Keratinocyte (primary cell): ENCODE measurements at regions not wholly inside any gene's neighbourhood (a gene's known extent, or its start where the extent isn't known, plus 50 kb on each side); places are given as distances from the start of the nearest gene placed in this dataset.

Source experiments
- DNase-seq: peaks from one replicate; pipeline ENCODE4 v3.0.0-alpha.2; 2011; ENCODE audit warnings: low read depth, missing footprints, low spot score
- FAIRE-seq: peaks from 2 replicates; lab custom pipeline; 2011; peaks lifted over from hg19 to GRCh38; lab: Jason Lieb, UNC
- H2AFZ ChIP-seq: 2 replicates; pipeline ENCODE4 v1.6.0; 2012; ENCODE audit warnings: low read length, control low read depth, inconsistent platforms; ENCODE audit not compliant: control insufficient read depth
- H3K27ac ChIP-seq: 2 replicates; pipeline ENCODE4 v1.5.1; 2011; ENCODE audit warnings: low read length; ENCODE audit not compliant: control insufficient read depth, insufficient read depth
- H3K27me3 ChIP-seq: 3 replicates; pipeline ENCODE4 v1.6.0; 2011; ENCODE audit warnings: low read length; ENCODE audit not compliant: control insufficient read depth, insufficient read depth; ENCODE audit errors: extremely low read depth
- H3K36me3 ChIP-seq, 2 experiments: 2 replicates in 1 of 2; 3 replicates in 1 of 2; pipeline ENCODE4 v1.5.1; 2011; ENCODE audit warnings: low read length in 2 of 2, mild to moderate bottlenecking in 1 of 2; ENCODE audit not compliant: control insufficient read depth in 2 of 2, insufficient read depth in 2 of 2; ENCODE audit errors: extremely low read depth in 1 of 2
- H3K4me1 ChIP-seq: 3 replicates; pipeline ENCODE4 v1.5.1; 2011; ENCODE audit warnings: low read length; ENCODE audit not compliant: control insufficient read depth, insufficient read depth; ENCODE audit errors: extremely low read depth
- H3K4me2 ChIP-seq: 3 replicates; pipeline ENCODE4 v1.6.0; 2011; ENCODE audit warnings: low read depth, low read length; ENCODE audit not compliant: control insufficient read depth, insufficient read depth; ENCODE audit errors: extremely low read depth
- H3K4me3 ChIP-seq, 3 experiments: fragments of 200-600 bp in 1 of 3; sonication (generic) in 1 of 3; 2 replicates in 2 of 3; 3 replicates in 1 of 3; pipeline ENCODE4 v1.5.1; 2011 to 2016; ENCODE audit warnings: low read length in 3 of 3, mild to moderate bottlenecking in 3 of 3, control low read depth in 2 of 3, inconsistent platforms in 1 of 3, low read depth in 1 of 3, mixed read lengths in 1 of 3, mixed run types in 1 of 3, moderate library complexity in 1 of 3; ENCODE audit not compliant: control insufficient read depth in 2 of 3, insufficient read depth in 2 of 3; ENCODE audit errors: extremely low read depth in 1 of 3
- H3K79me2 ChIP-seq: 2 replicates; pipeline ENCODE4 v1.6.0; 2012; ENCODE audit warnings: low read length; ENCODE audit not compliant: control insufficient read depth, insufficient read depth
- H3K9ac ChIP-seq: 3 replicates; pipeline ENCODE4 v1.6.0; 2011; ENCODE audit warnings: low read length; ENCODE audit not compliant: control insufficient read depth, insufficient read depth; ENCODE audit errors: extremely low read depth
- H3K9me1 ChIP-seq: 3 replicates; pipeline ENCODE4 v1.6.0; 2011; ENCODE audit warnings: low read length; ENCODE audit not compliant: control insufficient read depth, insufficient read depth; ENCODE audit errors: extremely low read depth
- H3K9me3 ChIP-seq: 2 replicates; pipeline ENCODE4 v1.5.1; 2012; ENCODE audit warnings: low read depth, low read length; ENCODE audit not compliant: control insufficient read depth
- H4K20me1 ChIP-seq: 3 replicates; pipeline ENCODE4 v1.6.0; 2011; ENCODE audit warnings: low read length; ENCODE audit not compliant: control insufficient read depth, insufficient read depth; ENCODE audit errors: extremely low read depth
- EZH2 ChIP-seq: IDR thresholded peaks from one replicate; pipeline ENCODE4 v1.6.1; 2012; ENCODE audit warnings: inconsistent platforms, mild to moderate bottlenecking, low read length, moderate library complexity
- dilution Hi-C: fragments of 300-500 bp; cut with MboI; formaldehyde crosslinking; loops from one replicate; pipeline ENCODE4 v1.7.0; 2020; ENCODE audit warnings: low sequenced_read_pairs; ENCODE audit not compliant: extremely low pct_ligation_motif_present
- TF ChIP-seq, protein P1 (sequence below), 3 experiments: IDR thresholded peaks in 1 of 3; conservative IDR thresholded peaks in 1 of 3; optimal IDR thresholded peaks in 1 of 3; 2 replicates in 2 of 3; 3 replicates in 1 of 3; pipeline versions ENCODE3 to v1.5.1; 2011; ENCODE audit warnings: low read length in 3 of 3, mild to moderate bottlenecking in 3 of 3, moderate library complexity in 2 of 3, control low read depth in 1 of 3, inconsistent platforms in 1 of 3; ENCODE audit not compliant: insufficient read depth in 2 of 3; ENCODE audit errors: extremely low read depth in 1 of 3

DNA sequence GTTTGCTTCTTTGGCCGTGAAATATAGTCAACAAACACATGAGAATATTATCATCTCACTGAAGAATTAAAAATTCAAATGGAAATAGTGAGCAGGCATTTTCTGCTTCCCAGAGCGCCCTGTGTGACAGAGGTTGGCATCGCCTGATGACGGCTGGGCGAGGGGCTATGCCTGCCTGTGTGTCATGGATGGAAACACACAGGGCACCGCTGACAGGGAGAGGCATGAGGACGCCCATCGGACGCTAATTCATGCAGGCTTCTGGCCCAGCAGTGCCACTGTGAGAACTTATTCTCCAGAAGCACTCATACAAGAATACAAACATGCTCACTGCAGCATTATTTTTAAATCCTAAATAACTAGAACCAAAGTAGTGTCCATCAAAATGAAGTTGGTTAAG lies 61.4 kb upstream of the OTOS start:
- no peak for TF ChIP-seq EZH2
- TF ChIP-seq, protein P1, sequence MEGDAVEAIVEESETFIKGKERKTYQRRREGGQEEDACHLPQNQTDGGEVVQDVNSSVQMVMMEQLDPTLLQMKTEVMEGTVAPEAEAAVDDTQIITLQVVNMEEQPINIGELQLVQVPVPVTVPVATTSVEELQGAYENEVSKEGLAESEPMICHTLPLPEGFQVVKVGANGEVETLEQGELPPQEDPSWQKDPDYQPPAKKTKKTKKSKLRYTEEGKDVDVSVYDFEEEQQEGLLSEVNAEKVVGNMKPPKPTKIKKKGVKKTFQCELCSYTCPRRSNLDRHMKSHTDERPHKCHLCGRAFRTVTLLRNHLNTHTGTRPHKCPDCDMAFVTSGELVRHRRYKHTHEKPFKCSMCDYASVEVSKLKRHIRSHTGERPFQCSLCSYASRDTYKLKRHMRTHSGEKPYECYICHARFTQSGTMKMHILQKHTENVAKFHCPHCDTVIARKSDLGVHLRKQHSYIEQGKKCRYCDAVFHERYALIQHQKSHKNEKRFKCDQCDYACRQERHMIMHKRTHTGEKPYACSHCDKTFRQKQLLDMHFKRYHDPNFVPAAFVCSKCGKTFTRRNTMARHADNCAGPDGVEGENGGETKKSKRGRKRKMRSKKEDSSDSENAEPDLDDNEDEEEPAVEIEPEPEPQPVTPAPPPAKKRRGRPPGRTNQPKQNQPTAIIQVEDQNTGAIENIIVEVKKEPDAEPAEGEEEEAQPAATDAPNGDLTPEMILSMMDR (optimal IDR thresholded peaks at IDR 0.05 in 1 of 3, IDR thresholded peaks at IDR 0.05 in 1 of 3, conservative IDR thresholded peaks at IDR 0.05 in 1 of 3; ENCODE audit: extremely low read depth in 1 of 3, insufficient read depth in 2 of 3, low read length in 3 of 3), result no peak
- DNase-seq (no peak), FAIRE-seq (no peak)
- H3K9me1 ChIP-seq, result no peaks in the 10 kb centered on the region
- no peaks in the 10 kb centered on the region for H3K79me2 ChIP-seq
- H3K4me2 ChIP-seq, result no peak overlapping the region
- H3K27me3 ChIP-seq, result peaks cover 60% of the 10 kb centered on the region
- no peak overlapping the region for H2AFZ ChIP-seq
- H3K9me3 ChIP-seq, result peaks cover 2% of the 10 kb centered on the region
- no peak overlapping the region for H3K9ac ChIP-seq
- peaks cover 13% of the 10 kb centered on the region for H3K4me1 ChIP-seq
- H3K36me3 ChIP-seq, result no peaks in the 10 kb centered on the region
- no peak overlapping the region for H3K27ac ChIP-seq
- H3K4me3 ChIP-seq, result no peak overlapping the region
- no peaks in the 10 kb centered on the region for H4K20me1 ChIP-seq
- dilution Hi-C loops, result no loop called here

DNA sequence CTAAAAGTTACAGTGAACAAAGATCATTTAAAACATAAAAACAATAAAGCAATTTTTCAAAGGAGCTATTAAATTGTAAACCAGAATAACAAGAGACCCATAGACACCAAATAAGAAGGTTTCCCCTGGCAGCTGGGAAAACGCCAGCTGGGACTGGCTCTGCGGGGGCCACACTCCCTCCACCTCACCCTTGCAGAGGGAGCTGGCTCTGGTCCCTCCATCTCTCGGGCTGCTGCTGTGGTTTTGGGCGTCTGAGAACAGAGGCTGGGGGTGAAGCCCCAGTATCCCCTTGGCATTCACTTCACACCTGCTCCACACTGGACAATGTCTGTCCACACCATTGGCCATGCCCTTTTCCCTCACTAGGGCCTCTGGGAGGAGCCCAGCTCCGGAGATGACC lies 62.1 kb upstream of the OTOS start:
- Histone ChIP-seq H3K4me1 (peaks cover 13% of the 10 kb centered on the region), H3K4me3 (no peak overlapping the region), H3K79me2 (no peaks in the 10 kb centered on the region), H4K20me1 (no peaks in the 10 kb centered on the region), H3K27me3 (peaks cover 57% of the 10 kb centered on the region), H3K4me2 (no peak overlapping the region), H3K36me3 (no peaks in the 10 kb centered on the region), H3K9me1 (no peaks in the 10 kb centered on the region), H3K9me3 (peaks cover 2% of the 10 kb centered on the region), H3K9ac (no peak overlapping the region), H2AFZ (no peak overlapping the region), H3K27ac (no peak overlapping the region)
- no peak for DNase-seq
- dilution Hi-C loops, result no loop called here
- TF ChIP-seq EZH2, result no peak
- TF ChIP-seq, protein P1 (optimal IDR thresholded peaks at IDR 0.05 in 1 of 3, IDR thresholded peaks at IDR 0.05 in 1 of 3, conservative IDR thresholded peaks at IDR 0.05 in 1 of 3; ENCODE audit: extremely low read depth in 1 of 3, insufficient read depth in 2 of 3, low read length in 3 of 3), result no peak
- no peak for FAIRE-seq
